SKM-1 (cell line): ENCODE measurements at regions not wholly inside any gene's neighbourhood (a gene's known extent, or its start where the extent isn't known, plus 50 kb on each side); places are given as distances from the start of the nearest gene placed in this dataset.

Experiments used
- DNase-seq: peaks from one replicate; lab custom pipeline; 2025; ENCODE audit not compliant: unreplicated experiment; lab: John Stamatoyannopoulos, UW

GRCh38 chr4:79088946-79089691, 149.9 kb upstream of the PAQR3 start:
- no peak for DNase-seq

- DNase-seq, result no peak
Observed at GRCh38 chr4:79087071-79087470, 147.8 kb upstream of the PAQR3 start.

GRCh38 chr4:79083406-79084010, 144.3 kb upstream of the PAQR3 start:
- DNase-seq, result no peak

DNA sequence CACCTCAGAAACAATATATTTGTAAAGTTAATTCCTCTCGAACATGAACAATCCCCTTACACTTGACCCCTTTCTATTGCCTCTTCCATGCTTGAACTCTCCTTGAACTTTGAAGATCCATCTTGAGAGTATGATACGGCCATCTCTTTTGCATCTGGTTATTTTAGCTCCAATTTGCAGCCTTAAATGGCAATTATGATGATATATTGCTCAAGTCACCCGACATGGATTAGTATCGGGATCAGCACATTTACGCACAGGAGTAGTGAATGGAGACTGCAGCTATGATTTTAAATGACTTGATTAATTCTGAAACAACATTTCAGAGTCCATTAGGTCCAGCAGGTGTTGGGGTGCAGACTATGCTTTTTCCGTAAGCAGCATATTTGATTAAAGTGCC, 143.8 kb upstream of the PAQR3 start:
- DNase-seq, result no peak

DNA sequence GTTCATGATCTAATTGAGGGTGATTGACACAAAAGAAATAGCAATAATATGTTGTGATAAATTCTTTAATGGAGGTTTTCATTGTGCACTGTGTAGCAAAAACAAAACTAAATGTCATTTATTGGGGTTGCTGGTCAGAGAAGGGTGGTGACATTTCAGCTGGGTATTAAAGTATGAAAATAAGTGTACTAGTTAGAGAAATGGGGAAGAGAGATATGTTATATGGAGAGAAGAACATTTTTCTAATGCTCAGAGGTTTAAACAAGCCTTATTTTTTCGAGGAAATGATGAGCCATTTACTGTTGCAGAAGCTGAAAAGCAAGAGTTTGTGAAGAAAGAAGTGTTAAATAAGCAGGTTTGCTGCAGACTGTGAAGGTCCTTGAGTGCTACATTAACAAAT, 142.7 kb upstream of the PAQR3 start:
- no peak for DNase-seq

GRCh38 chr4:79078339-79078738, 139.1 kb upstream of the PAQR3 start:
- no peak for DNase-seq

- DNase-seq, result no peak
Observed at GRCh38 chr4:79074040-79074439, 134.8 kb upstream of the PAQR3 start.

- DNase-seq, result no peak
Observed at GRCh38 chr4:79073471-79073870, 134.2 kb upstream of the PAQR3 start.

DNA sequence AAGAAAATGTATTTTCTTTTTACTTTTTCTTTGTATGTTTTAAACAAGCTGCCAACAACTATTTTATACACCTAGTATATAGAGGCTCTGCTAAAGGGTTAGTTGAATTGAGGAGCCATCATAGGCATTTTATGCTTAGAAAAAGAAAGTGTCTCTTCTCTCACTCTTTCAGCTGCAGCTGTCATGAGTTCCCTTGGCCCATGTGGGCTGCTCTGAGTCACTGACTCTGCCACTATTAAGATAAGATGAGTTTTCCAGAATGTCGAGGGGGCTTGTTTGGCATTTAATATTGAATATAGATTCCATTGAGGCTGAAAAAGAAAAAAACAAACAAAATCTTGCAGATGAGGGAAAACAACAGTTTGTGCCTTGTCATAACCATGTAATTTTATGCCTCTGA, 126.0 kb upstream of the PAQR3 start:
- no peak for DNase-seq

GRCh38 chr4:79064806-79065205, 125.6 kb upstream of the PAQR3 start:
- DNase-seq, result no peak

GRCh38 chr4:79059631-79060399, 120.6 kb upstream of the PAQR3 start:
- no peak for DNase-seq

DNA sequence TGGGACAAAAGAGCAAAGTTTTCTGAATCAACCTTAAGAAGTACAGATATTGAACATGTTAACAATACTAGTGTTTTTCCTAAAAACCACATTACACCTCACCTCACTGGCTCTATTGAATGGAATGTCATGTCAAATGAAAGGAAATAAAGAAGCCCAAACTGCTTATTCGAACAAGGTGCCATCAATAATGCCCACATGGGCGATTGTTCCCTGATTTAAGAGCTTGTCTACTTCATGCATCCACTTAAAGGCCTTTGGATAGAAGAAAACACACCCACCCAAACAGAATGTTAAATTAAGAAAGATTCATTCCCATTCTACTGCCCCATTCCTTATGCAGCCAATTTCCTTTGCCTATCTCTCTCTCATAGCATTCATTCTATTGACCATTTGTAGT, 118.5 kb upstream of the PAQR3 start:
- no peak for DNase-seq

- no peak for DNase-seq
Observed at GRCh38 chr4:79053754-79054153, 114.5 kb upstream of the PAQR3 start.

DNA sequence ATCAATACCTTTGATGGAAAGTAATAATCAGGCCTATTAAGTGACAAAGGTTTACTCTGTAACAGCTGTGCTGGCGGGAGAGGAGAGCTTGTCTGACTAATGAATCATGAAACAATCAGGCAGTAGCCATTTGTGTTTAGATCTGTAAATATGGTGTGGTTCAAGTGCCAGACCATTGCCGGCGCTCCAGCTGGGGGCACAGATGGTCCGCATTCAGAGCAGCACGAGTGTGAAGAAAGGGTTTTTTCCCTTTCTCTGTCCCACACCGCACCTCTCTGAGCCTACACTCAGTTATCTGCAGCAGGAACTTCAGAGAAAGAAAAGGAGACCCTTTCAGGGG, 111.3 kb upstream of the PAQR3 start:
- DNase-seq, result no peak

- no peak for DNase-seq
Observed at GRCh38 chr4:79049840-79050540, 110.8 kb upstream of the PAQR3 start.

- no peak for DNase-seq
Observed at GRCh38 chr4:79048878-79049277, 109.6 kb upstream of the PAQR3 start.

- DNase-seq, result no peak
Observed at GRCh38 chr4:79047316-79047715, 108.1 kb upstream of the PAQR3 start.

- DNase-seq, result no peak
Observed at GRCh38 chr4:79046016-79046592, 106.9 kb upstream of the PAQR3 start.

GRCh38 chr4:79044141-79044659, 105.0 kb upstream of the PAQR3 start:
- DNase-seq, result no peak

DNA sequence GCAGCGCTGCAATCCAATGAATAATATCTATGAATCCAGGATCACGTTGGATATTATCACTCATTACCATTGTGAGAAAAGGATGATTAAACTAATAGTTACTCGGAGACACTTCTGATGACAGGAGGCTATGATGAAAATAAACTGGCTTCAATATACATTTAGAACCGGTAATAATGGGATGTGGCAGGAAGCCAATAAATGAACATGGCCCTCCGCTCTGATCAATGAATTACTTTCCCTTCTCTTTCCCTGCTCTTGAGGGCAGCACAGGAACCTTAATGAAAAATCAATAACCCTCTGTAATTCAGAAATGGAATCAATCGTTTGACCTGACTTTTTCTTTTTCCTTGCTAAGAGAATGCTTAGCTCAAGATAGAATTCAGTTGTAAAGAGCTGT, 103.9 kb upstream of the PAQR3 start:
- DNase-seq, result no peak

- no peak for DNase-seq
Observed at GRCh38 chr4:79042079-79042674, 102.9 kb upstream of the PAQR3 start.
